Psoas muscle (tissue), 7 donors: ENCODE measurements at regions not wholly inside any gene's neighbourhood (a gene's known extent, or its start where the extent isn't known, plus 50 kb on each side); places are given as distances from the start of the nearest gene placed in this dataset.
A peak's percentile ranks its signal among the peaks of the same experiment; 100 is the strongest.

Source experiments
- ATAC-seq, 4 donors: fragments of 200-7000 bp; cut with Tn5 transposase; one replicate each; pipeline ENCODE4 v1.9.1; 2020; ENCODE audit warnings: moderate library complexity in 3 of 4, mild to moderate bottlenecking in 2 of 4
- DNase-seq, 2 donors: peaks; one replicate each; pipeline ENCODE4 v3.0.0-alpha.2; 2020
- H3K27ac ChIP-seq: fragments of 200-600 bp; one replicate; pipeline ENCODE4 v1.8.0; 2022
- H3K27me3 ChIP-seq, 3 donors: fragments of 200-600 bp in 1 of 3; one replicate each; pipeline versions ENCODE4 v1.6.1 to v1.8.0; 2013 to 2022; ENCODE audit warnings: low read length in 2 of 3, mild to moderate bottlenecking in 2 of 3, moderate library complexity in 1 of 3; ENCODE audit not compliant: insufficient read depth in 3 of 3
- H3K36me3 ChIP-seq, 2 donors: fragments of 200-600 bp in 1 of 2; one replicate each; pipeline versions ENCODE4 v1.6.1 to v1.8.0; 2013 to 2022; ENCODE audit warnings: low read depth in 1 of 2, mild to moderate bottlenecking in 1 of 2, moderate library complexity in 1 of 2; ENCODE audit not compliant: insufficient read depth in 1 of 2
- H3K4me1 ChIP-seq: fragments of 200-600 bp; one replicate; pipeline ENCODE4 v1.8.0; 2022
- H3K4me3 ChIP-seq: fragments of 200-600 bp; one replicate; pipeline ENCODE4 v1.8.0; 2022; ENCODE audit warnings: mild to moderate bottlenecking
- H3K9me3 ChIP-seq: fragments of 200-600 bp; one replicate; pipeline ENCODE4 v1.8.0; 2022
- WGBS, 3 donors: extraction: QIAGEN DNeasy Blood & Tissue Kit; methylation state at CpG; one replicate each; pipeline versions ENCODE4 v1.1.6 to v1.1.7; 2013; 5-methylcytosine and 5-hydroxymethylcytosine counted together
- intact Hi-C, 2 donors: fragments of 100-400 bp; cut with DNase I; formaldehyde crosslinking; loops; one replicate each; pipeline versions ENCODE4 v1.11.0 to v1.14.2; 2022
- TF ChIP-seq, protein P1 (sequence below): fragments of 200-600 bp; IDR thresholded peaks from one replicate; pipeline ENCODE4 v1.8.0; 2022; ENCODE audit warnings: antibody characterized with exemption
- donor health status: healthy with polysubstance abuse.
- donor health status: DM: no; HTN: no; CAD: no; lungs with moderate emphysema.
- donor health status: Bipolar disorder and iron deficiency.
- donor health status: healthy.
- donor health status: DM: yes; HTN: yes; CAD: no.
- donor health status: DM: no; HTN: no; CAD: no.
- donor health status: DM: yes; HTN: yes; CAD: no.

DNA sequence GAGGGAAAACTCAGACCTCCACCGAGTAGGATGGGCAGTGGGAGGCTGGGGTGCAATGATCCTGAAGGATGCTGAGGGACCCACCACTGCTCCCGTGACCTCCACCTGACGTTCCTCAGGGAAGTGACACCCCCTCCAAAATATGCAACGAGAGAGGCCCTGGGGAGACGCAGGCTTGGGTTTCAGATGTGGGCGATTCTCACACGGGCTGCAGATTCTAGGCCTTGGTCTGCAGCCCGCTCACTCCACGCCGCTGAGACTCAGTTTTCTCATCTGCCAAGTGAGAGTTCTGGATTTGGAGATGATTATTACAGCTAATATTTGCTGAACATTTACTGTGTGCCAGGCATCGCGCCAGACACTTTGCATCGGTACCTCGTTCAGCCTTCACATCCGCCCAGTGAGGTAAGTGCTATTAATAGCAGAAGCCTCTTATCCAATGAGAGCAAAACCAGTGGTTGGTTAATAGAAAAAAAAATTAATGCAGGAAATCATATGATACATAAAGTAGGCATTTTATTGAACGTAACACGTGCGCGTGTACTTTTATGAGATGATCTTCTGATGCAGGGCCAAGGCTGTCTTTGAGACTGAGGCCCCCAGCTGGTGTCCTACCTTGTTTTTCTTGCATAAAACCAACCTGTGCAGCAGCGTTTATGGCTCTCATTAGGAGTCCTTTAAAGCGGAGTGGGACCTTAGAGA lies 102.0 kb upstream of the RUNX3 start:
- 54 to 56% (median 55%) methylated on average over 21 of the region's 21 CpGs for WGBS, 3 donors
- TF ChIP-seq, protein P1, sequence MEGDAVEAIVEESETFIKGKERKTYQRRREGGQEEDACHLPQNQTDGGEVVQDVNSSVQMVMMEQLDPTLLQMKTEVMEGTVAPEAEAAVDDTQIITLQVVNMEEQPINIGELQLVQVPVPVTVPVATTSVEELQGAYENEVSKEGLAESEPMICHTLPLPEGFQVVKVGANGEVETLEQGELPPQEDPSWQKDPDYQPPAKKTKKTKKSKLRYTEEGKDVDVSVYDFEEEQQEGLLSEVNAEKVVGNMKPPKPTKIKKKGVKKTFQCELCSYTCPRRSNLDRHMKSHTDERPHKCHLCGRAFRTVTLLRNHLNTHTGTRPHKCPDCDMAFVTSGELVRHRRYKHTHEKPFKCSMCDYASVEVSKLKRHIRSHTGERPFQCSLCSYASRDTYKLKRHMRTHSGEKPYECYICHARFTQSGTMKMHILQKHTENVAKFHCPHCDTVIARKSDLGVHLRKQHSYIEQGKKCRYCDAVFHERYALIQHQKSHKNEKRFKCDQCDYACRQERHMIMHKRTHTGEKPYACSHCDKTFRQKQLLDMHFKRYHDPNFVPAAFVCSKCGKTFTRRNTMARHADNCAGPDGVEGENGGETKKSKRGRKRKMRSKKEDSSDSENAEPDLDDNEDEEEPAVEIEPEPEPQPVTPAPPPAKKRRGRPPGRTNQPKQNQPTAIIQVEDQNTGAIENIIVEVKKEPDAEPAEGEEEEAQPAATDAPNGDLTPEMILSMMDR: no peak
- H3K4me1 ChIP-seq: no peaks in the 10 kb centered on the region
- H3K27ac ChIP-seq: no peak overlapping the region
- no peaks in the 10 kb centered on the region for H3K36me3 ChIP-seq
- ATAC-seq (peak in 2 of 4 donors; percentile 28 to 39), DNase-seq (no peak)
- H3K27me3 ChIP-seq: peaks cover 0 to 16% (median 3%) of the 10 kb centered on the region in 3 donors
- intact Hi-C loops: no loop called here
- H3K4me3 ChIP-seq: no peak overlapping the region
- H3K9me3 ChIP-seq: no peaks in the 10 kb centered on the region

DNA sequence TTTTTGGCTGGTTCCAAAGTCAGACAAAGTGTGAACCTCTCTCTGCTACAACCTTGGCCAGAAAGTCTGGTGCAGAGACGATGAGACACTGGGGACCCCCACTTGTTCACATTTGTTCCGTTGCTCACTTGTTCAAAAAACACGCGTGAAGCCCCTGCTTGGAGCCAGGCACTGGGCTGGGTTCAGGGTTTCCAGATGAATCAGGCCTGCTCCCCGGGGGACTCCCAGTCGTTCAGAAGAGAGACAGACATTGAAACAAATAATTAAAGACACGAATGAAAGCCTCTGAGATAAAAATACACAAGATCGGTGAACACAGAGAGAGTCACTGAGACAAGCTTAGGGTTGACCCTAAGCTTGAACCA lies 101.5 kb upstream of the RUNX3 start:
- H3K36me3 ChIP-seq: no peaks in the 10 kb centered on the region
- no peaks in the 10 kb centered on the region for H3K4me1 ChIP-seq
- 41 to 63% (median 48%) methylated on average over 8 of the region's 8 CpGs for WGBS, 3 donors
- DNase-seq: no peak
- H3K4me3 ChIP-seq: no peak overlapping the region
- peaks cover 0 to 16% (median 3%) of the 10 kb centered on the region in 3 donors for H3K27me3 ChIP-seq
- H3K9me3 ChIP-seq: no peaks in the 10 kb centered on the region
- no peak overlapping the region for H3K27ac ChIP-seq
- intact Hi-C loops: no loop called here
- TF ChIP-seq, protein P1: no peak
- ATAC-seq: no peak

DNA sequence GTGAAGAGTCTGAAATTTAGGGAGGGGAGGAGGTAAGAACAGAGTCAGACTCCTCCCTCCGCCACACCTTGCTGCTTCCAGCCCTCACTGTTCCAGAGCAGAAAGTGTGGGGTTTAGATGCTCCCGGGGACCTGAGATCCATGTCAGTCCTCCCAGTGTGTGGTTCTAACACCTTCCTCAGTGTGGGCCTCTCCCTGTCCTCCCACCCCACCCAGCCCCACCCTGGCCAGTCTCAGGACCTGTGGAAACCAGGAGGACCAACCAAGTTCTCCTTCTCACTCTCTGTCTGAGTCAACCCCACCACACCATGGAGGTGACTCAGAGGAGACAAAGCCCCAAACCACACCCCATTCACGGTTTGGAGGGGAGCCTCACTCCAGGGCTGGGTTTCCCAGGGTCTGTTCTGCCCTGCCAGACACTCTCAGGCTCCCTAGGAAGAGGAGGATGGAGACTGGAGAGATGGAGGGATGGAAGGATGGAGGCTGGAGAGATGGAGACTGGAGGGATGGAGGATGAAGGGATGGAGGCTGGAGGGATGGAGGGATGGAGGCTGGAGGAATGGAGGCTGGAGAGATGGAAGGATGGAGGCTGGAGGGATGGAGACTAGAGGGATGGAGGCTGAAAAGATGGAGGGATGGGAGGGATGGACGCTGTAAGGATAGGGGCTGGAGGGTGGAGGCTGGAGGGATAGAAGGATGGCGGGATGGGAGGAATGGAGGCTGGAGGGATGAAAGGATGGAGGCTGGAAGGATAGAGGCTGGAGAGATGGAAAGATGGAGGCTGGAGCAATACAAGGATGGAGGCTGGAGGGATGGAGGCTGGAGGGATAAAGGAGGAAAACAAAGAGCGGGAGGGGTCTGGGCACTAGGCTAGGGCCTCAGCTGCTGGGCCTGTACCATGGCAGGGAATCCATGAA lies 100.9 kb upstream of the RUNX3 start:
- WGBS, 3 donors: 65 to 74% (median 68%) methylated on average over 6 of the region's 6 CpGs
- Histone ChIP-seq H3K9me3 (no peaks in the 10 kb centered on the region), H3K27me3 (peaks cover 0 to 16% (median 3%) of the 10 kb centered on the region in 3 donors), H3K27ac (no peak overlapping the region), H3K4me1 (no peaks in the 10 kb centered on the region), H3K36me3 (no peaks in the 10 kb centered on the region), H3K4me3 (no peak overlapping the region)
- intact Hi-C loops: no loop called here
- no peak for ATAC-seq
- no peak for DNase-seq
- TF ChIP-seq, protein P1: no peak

DNA sequence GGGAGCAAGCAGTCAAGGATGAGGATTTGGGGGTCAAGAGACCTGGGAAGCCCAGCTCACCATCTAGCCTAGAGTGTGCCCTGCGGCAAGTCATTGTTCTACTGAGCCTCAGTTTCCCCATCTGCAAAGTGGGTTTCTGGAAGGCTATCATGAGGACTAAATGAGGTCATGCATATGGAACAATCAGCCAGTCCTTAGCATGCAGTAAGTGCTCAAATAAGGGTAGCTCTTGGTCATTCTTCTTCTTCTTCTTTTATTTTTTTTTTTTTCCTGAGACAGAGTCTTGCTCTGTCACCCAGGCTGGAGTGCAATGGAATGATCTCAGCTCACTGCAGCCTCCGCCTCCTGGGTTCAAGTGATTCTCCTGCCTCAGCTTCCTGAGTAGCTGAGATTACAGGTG lies 99.9 kb upstream of the RUNX3 start:
- Histone ChIP-seq H3K4me1 (no peaks in the 10 kb centered on the region), H3K4me3 (no peak overlapping the region), H3K27ac (no peak overlapping the region), H3K9me3 (no peaks in the 10 kb centered on the region), H3K27me3 (peaks cover 0 to 16% (median 4%) of the 10 kb centered on the region in 3 donors), H3K36me3 (no peaks in the 10 kb centered on the region)
- WGBS, 3 donors: 87 to 97% (median 95%) methylated on average over 2 of the region's 2 CpGs
- intact Hi-C loops: no loop called here
- DNase-seq (no peak), ATAC-seq (no peak)
- TF ChIP-seq, protein P1: no peak
